HepG2 (cell line): ENCODE measurements at regions not wholly inside any gene's neighbourhood (a gene's known extent, or its start where the extent isn't known, plus 50 kb on each side); places are given as distances from the start of the nearest gene placed in this dataset.

Experiments used
- ATF1 ChIP-seq: IDR thresholded peaks from 2 replicates; pipeline ENCODE4 v1.6.1; 2016; ENCODE audit warnings: mild to moderate bottlenecking, control low read depth
- FOXK1 ChIP-seq: sonication (generic); formaldehyde crosslinking; IDR thresholded peaks from 2 replicates; pipeline ENCODE4 v1.4.0; 2020; ENCODE audit warnings: low read depth, missing genetic modification reagents, borderline replicate concordance
- HINFP ChIP-seq: sonication (generic); formaldehyde crosslinking; IDR thresholded peaks from 2 replicates; pipeline ENCODE4 v1.4.0; 2020; ENCODE audit warnings: low read depth, mild to moderate bottlenecking, missing genetic modification reagents
- JDP2 ChIP-seq: sonication (generic); formaldehyde crosslinking; IDR thresholded peaks from 2 replicates; pipeline ENCODE4 v1.8.1; 2022; ENCODE audit warnings: missing genetic modification reagents, borderline replicate concordance
- MED13 ChIP-seq: sonication (generic); formaldehyde crosslinking; IDR thresholded peaks from 2 replicates; pipeline ENCODE4 v1.5.0; 2020; ENCODE audit warnings: missing genetic modification reagents
- MTA3 ChIP-seq: sonication (generic); formaldehyde crosslinking; IDR thresholded peaks from 2 replicates; pipeline ENCODE4 v1.4.0; 2020; ENCODE audit warnings: missing genetic modification reagents
- NFATC3 ChIP-seq: sonication (generic); formaldehyde crosslinking; IDR thresholded peaks from 2 replicates; pipeline ENCODE4 v1.5.1; 2020; ENCODE audit warnings: mild to moderate bottlenecking, missing genetic modification reagents
- NFIB ChIP-seq: sonication (generic); formaldehyde crosslinking; IDR thresholded peaks from 2 replicates; pipeline ENCODE4 v1.9.0; 2021; ENCODE audit warnings: missing genetic modification reagents, mild to moderate bottlenecking, borderline replicate concordance
- RARA ChIP-seq: IDR thresholded peaks from 2 replicates; pipeline ENCODE4 v1.6.1; 2016; ENCODE audit warnings: missing genetic modification reagents, missing compliant biosample characterization
- SKI ChIP-seq: fragments of 450-650 bp; IDR thresholded peaks from one replicate; pipeline ENCODE4 v1.6.1; 2018; ENCODE audit warnings: mild to moderate bottlenecking; ENCODE audit not compliant: partially characterized antibody
- SNAPC5 ChIP-seq: sonication (generic); formaldehyde crosslinking; IDR thresholded peaks from 2 replicates; pipeline ENCODE4 v1.8.1; 2023; ENCODE audit warnings: mild to moderate bottlenecking, missing genetic modification reagents, borderline replicate concordance
- SSRP1 ChIP-seq: IDR thresholded peaks from 2 replicates; pipeline ENCODE4 v1.6.1; 2016; ENCODE audit warnings: control low read depth
- ZMAT3 ChIP-seq: sonication (generic); formaldehyde crosslinking; conservative IDR thresholded peaks from 2 replicates; pipeline ENCODE4 v1.7.0; 2021; ENCODE audit warnings: missing genetic modification reagents
- ZNF136 ChIP-seq: sonication (generic); formaldehyde crosslinking; IDR thresholded peaks from 2 replicates; pipeline ENCODE4 v1.8.1; 2022; ENCODE audit warnings: low read depth, mild to moderate bottlenecking, moderate library complexity, missing genetic modification reagents
- ZNF207 ChIP-seq: fragments of 450-650 bp; IDR thresholded peaks from 2 replicates; pipeline ENCODE4 v1.6.1; 2016; ENCODE audit warnings: antibody characterized with exemption, borderline replicate concordance
- ZNF317 ChIP-seq: sonication (generic); formaldehyde crosslinking; IDR thresholded peaks from 2 replicates; pipeline ENCODE4 v1.5.0; 2020; ENCODE audit warnings: mild to moderate bottlenecking, missing genetic modification reagents
- ZNF816 ChIP-seq: sonication (generic); formaldehyde crosslinking; IDR thresholded peaks from 2 replicates; pipeline ENCODE4 v1.8.0; 2022; ENCODE audit warnings: missing genetic modification reagents, mild to moderate bottlenecking, borderline replicate concordance
- ZNF850 ChIP-seq: sonication (generic); formaldehyde crosslinking; conservative IDR thresholded peaks from 2 replicates; pipeline ENCODE4 v1.9.0; 2021; ENCODE audit warnings: mild to moderate bottlenecking, missing genetic modification reagents
- TF ChIP-seq, protein P1 (sequence below): sonication (generic); formaldehyde crosslinking; IDR thresholded peaks from 2 replicates; pipeline ENCODE4 v1.4.0; 2020; ENCODE audit warnings: missing genetic modification reagents; ENCODE audit errors: not compliant biosample characterization
- TF ChIP-seq, protein P2 (sequence below): sonication (generic); formaldehyde crosslinking; IDR thresholded peaks from 2 replicates; pipeline ENCODE4 v1.5.1; 2020; ENCODE audit warnings: missing genetic modification reagents, mild to moderate bottlenecking, borderline replicate concordance
- TF ChIP-seq, protein P3 (sequence below): sonication (generic); formaldehyde crosslinking; IDR thresholded peaks from 2 replicates; pipeline ENCODE4 v1.5.1; 2020; ENCODE audit warnings: mild to moderate bottlenecking, moderate library complexity, missing genetic modification reagents
- TF ChIP-seq, protein P4 (sequence below): sonication (generic); formaldehyde crosslinking; IDR thresholded peaks from 2 replicates; pipeline ENCODE4 v1.5.0; 2020; ENCODE audit warnings: mild to moderate bottlenecking, missing genetic modification reagents

DNA sequence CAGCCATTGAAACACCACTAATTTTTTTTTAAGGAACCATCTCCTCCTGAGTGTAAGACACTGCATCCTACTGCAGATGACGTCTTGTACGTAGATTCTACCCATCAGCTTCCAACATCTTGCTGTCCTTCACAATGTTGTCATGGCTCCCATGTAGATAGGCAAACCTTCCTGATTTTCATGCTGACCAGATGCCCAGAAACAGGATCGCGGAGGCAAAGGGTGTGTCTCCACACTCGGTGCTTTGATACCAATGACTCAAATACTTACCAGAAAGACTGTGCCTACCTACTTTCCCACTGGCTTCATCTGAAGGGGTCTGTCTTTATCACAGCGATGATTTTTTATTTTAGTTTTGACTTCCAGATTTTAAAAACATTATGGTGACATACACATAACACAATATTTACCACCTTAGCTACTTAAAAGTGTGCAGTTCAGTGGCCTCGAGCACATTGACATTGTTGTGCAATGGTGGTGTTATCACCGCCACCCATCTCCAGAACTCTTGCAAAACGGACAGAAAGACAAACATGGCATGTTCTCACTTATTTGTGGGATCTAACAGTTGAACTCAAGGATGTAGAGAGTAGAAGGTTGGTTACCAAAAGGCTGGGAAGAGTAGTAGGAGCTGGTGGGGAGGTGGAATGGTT is 94.0 kb upstream of the PEG3 start (continued):
- TF ChIP-seq SNAPC5 (CRISPR knock-in tag) (peak; percentile 22; the same call in 1 of the 2 replicates), MED13 (CRISPR knock-in tag) (peak; percentile 98), JDP2 (CRISPR knock-in tag) (peak; percentile 68; the same call in 1 of the 2 replicates), ATF1 (CRISPR knock-in tag) (peak; percentile 81), MTA3 (CRISPR knock-in tag) (no peak), ZNF816 (peak; percentile 80; the same call in 1 of the 2 replicates), NFIB (no peak), ZNF850 (no peak), RARA (CRISPR knock-in tag) (peak; percentile 98), NFATC3 (0 out of 2 replicates have a peak, but pooled peaks have one; percentile 60), SKI (peak; percentile 94), ZNF136 (CRISPR knock-in tag) (0 out of 2 replicates have a peak, but pooled peaks have one; percentile 90), SSRP1 (CRISPR knock-in tag) (peak; percentile 96), HINFP (CRISPR knock-in tag) (peak; percentile 51; the same call in 1 of the 2 replicates), ZNF317 (CRISPR knock-in tag) (peak; percentile 96), ZMAT3 (CRISPR knock-in tag) (0 out of 2 replicates have a peak, but pooled peaks have one; percentile 62), FOXK1 (peak; percentile 98), ZNF207 (no peak)
- TF ChIP-seq, protein P1, sequence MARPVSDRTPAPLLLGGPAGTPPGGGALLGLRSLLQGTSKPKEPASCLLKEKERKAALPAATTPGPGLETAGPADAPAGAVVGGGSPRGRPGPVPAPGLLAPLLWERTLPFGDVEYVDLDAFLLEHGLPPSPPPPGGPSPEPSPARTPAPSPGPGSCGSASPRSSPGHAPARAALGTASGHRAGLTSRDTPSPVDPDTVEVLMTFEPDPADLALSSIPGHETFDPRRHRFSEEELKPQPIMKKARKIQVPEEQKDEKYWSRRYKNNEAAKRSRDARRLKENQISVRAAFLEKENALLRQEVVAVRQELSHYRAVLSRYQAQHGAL (CRISPR knock-in tag): no peak
- TF ChIP-seq, protein P2, sequence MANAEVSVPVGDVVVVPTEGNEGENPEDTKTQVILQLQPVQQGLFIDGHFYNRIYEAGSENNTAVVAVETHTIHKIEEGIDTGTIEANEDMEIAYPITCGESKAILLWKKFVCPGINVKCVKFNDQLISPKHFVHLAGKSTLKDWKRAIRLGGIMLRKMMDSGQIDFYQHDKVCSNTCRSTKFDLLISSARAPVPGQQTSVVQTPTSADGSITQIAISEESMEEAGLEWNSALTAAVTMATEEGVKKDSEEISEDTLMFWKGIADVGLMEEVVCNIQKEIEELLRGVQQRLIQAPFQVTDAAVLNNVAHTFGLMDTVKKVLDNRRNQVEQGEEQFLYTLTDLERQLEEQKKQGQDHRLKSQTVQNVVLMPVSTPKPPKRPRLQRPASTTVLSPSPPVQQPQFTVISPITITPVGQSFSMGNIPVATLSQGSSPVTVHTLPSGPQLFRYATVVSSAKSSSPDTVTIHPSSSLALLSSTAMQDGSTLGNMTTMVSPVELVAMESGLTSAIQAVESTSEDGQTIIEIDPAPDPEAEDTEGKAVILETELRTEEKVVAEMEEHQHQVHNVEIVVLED (CRISPR knock-in tag): peak; percentile 50; the same call in 1 of the 2 replicates
- TF ChIP-seq, protein P3, sequence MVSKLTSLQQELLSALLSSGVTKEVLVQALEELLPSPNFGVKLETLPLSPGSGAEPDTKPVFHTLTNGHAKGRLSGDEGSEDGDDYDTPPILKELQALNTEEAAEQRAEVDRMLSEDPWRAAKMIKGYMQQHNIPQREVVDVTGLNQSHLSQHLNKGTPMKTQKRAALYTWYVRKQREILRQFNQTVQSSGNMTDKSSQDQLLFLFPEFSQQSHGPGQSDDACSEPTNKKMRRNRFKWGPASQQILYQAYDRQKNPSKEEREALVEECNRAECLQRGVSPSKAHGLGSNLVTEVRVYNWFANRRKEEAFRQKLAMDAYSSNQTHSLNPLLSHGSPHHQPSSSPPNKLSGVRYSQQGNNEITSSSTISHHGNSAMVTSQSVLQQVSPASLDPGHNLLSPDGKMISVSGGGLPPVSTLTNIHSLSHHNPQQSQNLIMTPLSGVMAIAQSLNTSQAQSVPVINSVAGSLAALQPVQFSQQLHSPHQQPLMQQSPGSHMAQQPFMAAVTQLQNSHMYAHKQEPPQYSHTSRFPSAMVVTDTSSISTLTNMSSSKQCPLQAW (CRISPR knock-in tag): peak; percentile 91
- TF ChIP-seq, protein P4, sequence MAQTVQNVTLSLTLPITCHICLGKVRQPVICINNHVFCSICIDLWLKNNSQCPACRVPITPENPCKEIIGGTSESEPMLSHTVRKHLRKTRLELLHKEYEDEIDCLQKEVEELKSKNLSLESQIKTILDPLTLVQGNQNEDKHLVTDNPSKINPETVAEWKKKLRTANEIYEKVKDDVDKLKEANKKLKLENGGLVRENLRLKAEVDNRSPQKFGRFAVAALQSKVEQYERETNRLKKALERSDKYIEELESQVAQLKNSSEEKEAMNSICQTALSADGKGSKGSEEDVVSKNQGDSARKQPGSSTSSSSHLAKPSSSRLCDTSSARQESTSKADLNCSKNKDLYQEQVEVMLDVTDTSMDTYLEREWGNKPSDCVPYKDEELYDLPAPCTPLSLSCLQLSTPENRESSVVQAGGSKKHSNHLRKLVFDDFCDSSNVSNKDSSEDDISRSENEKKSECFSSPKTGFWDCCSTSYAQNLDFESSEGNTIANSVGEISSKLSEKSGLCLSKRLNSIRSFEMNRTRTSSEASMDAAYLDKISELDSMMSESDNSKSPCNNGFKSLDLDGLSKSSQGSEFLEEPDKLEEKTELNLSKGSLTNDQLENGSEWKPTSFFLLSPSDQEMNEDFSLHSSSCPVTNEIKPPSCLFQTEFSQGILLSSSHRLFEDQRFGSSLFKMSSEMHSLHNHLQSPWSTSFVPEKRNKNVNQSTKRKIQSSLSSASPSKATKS: peak; percentile 63; the same call in 1 of the 2 replicates
